Right atrium auricular region (tissue), 2 donors: ENCODE measurements at regions not wholly inside any gene's neighbourhood (a gene's known extent, or its start where the extent isn't known, plus 50 kb on each side); places are given as distances from the start of the nearest gene placed in this dataset.
A peak's percentile ranks its signal among the peaks of the same experiment; 100 is the strongest.
"Not testable (repeated sequence)": the region's sequence is repeated elsewhere in the genome, so short reads cannot be mapped to it uniquely, and the experiment has no call there.

Experiments
- DNase-seq: peaks from one replicate; pipeline ENCODE4 v3.0.0-alpha.2; 2019; ENCODE audit warnings: low spot score
- H3K27ac ChIP-seq, 2 donors: fragments of 200-600 bp; sonication (generic); 1 replicate in 1 of 2; 2 replicates in 1 of 2; pipeline ENCODE4 v1.5.1; 2016 to 2019
- H3K27me3 ChIP-seq, 2 donors: fragments of 200-600 bp; sonication (generic); one replicate each; pipeline versions ENCODE4 v1.5.1 to v1.6.0; 2017 to 2019
- H3K36me3 ChIP-seq: fragments of 200-600 bp; sonication (generic); one replicate; pipeline ENCODE4 v1.5.1; 2016
- H3K4me1 ChIP-seq, 2 donors: fragments of 200-600 bp; sonication (generic); one replicate each; pipeline versions ENCODE4 v1.5.1 to v1.6.0; 2017 to 2019
- H3K4me3 ChIP-seq, 2 donors: fragments of 200-600 bp; sonication (generic); 1 replicate in 1 of 2; 2 replicates in 1 of 2; pipeline ENCODE4 v1.5.1; 2017 to 2019; ENCODE audit warnings: mild to moderate bottlenecking in 1 of 2, moderate library complexity in 1 of 2
- H3K9me3 ChIP-seq, 2 donors: fragments of 200-600 bp; sonication (generic); one replicate each; pipeline ENCODE4 v1.5.1; 2019
- CTCF ChIP-seq, 2 donors: fragments of 200-600 bp; sonication (generic); IDR thresholded peaks; one replicate each; pipeline ENCODE4 v1.5.1; 2019; ENCODE audit warnings: antibody characterized with exemption in 2 of 2

GRCh38 chr7:131040467-131040932 is 287.2 kb upstream of the MKLN1 start:
- no peak overlapping the region for H3K4me3 ChIP-seq
- peak; percentile 59 for DNase-seq
- H3K9me3 ChIP-seq: no peaks in the 10 kb centered on the region
- no peaks in the 10 kb centered on the region for H3K27me3 ChIP-seq
- H3K36me3 ChIP-seq: no peaks in the 10 kb centered on the region
- peaks cover 0 to 40% of the 10 kb centered on the region in 2 donors for H3K4me1 ChIP-seq
- TF ChIP-seq CTCF (IDR thresholded peaks at IDR 0.05): peak; percentile 83 to 91
- H3K27ac ChIP-seq: peak overlapping the region in 1 of 2 donors; percentile 31

- peak; percentile 50 for DNase-seq
- peaks cover 0 to 40% of the 10 kb centered on the region in 2 donors for H3K4me1 ChIP-seq
- not testable (repeated sequence) for H3K27ac ChIP-seq, H3K36me3 ChIP-seq, H3K9me3 ChIP-seq, H3K4me3 ChIP-seq, H3K27me3 ChIP-seq
Observed at GRCh38 chr7:131041012-131041695, 286.5 kb upstream of the MKLN1 start.

- H3K4me1 ChIP-seq: peaks cover 0 to 40% of the 10 kb centered on the region in 2 donors
Observed at GRCh38 chr7:131042269-131043160, 285.2 kb upstream of the MKLN1 start.

GRCh38 chr7:131045526-131045925 is 282.1 kb upstream of the MKLN1 start:
- Histone ChIP-seq H3K36me3 (peaks cover 16% of the 10 kb centered on the region), H3K4me1 (peaks cover 0 to 38% of the 10 kb centered on the region in 2 donors), H3K27me3 (no peaks in the 10 kb centered on the region), H3K4me3 (no peak overlapping the region), H3K9me3 (no peaks in the 10 kb centered on the region), H3K27ac (no peak overlapping the region)
- no peak for TF ChIP-seq CTCF (IDR thresholded peaks at IDR 0.05)
- peak; percentile 42 for DNase-seq

More at GRCh38 chr7:131042269-131043160, 285.2 kb upstream of the MKLN1 start:
- H3K27me3 ChIP-seq: no peaks in the 10 kb centered on the region
- TF ChIP-seq CTCF (IDR thresholded peaks at IDR 0.05): no peak
- peaks cover 4% of the 10 kb centered on the region for H3K36me3 ChIP-seq
- no peak overlapping the region for H3K27ac ChIP-seq
- no peaks in the 10 kb centered on the region for H3K9me3 ChIP-seq
- no peak overlapping the region for H3K4me3 ChIP-seq
- DNase-seq: peak; percentile 54

- no peak overlapping the region for H3K4me3 ChIP-seq
- DNase-seq: peak; percentile 44
- H3K4me1 ChIP-seq: peaks cover 0 to 38% of the 10 kb centered on the region in 2 donors
- H3K36me3 ChIP-seq: peaks cover 23% of the 10 kb centered on the region
- H3K9me3 ChIP-seq: no peaks in the 10 kb centered on the region
- H3K27me3 ChIP-seq: no peaks in the 10 kb centered on the region
- no peak overlapping the region for H3K27ac ChIP-seq
- TF ChIP-seq CTCF (IDR thresholded peaks at IDR 0.05): no peak
Observed at GRCh38 chr7:131046246-131046645, 281.4 kb upstream of the MKLN1 start.

GRCh38 chr7:131047651-131048304 is 279.9 kb upstream of the MKLN1 start:
- Histone ChIP-seq H3K27me3 (no peaks in the 10 kb centered on the region), H3K9me3 (no peaks in the 10 kb centered on the region), H3K27ac (no peak overlapping the region), H3K36me3 (peaks cover 31% of the 10 kb centered on the region), H3K4me3 (no peak overlapping the region), H3K4me1 (peaks cover 0 to 38% of the 10 kb centered on the region in 2 donors)
- no peak for DNase-seq
- no peak for TF ChIP-seq CTCF (IDR thresholded peaks at IDR 0.05)
